Liver (tissue), 8 donors: ENCODE measurements at regions not wholly inside any gene's neighbourhood (a gene's known extent, or its start where the extent isn't known, plus 50 kb on each side); places are given as distances from the start of the nearest gene placed in this dataset.
A peak's percentile ranks its signal among the peaks of the same experiment; 100 is the strongest.

Experiments
- DNase-seq: peaks from one replicate; pipeline ENCODE4 v3.0.0-alpha.2; 2017; ENCODE audit warnings: low spot score
- H3K27ac ChIP-seq, 2 donors: one replicate each; pipeline ENCODE4 v1.7.0; 2013; ENCODE audit warnings: inconsistent platforms in 2 of 2, low read length in 2 of 2, control low read depth in 1 of 2, low read depth in 1 of 2, mild to moderate bottlenecking in 1 of 2
- H3K27me3 ChIP-seq, 4 donors: one replicate each; pipeline versions ENCODE4 v1.6.1 to v1.7.0; 2013; ENCODE audit warnings: low read length in 3 of 4, inconsistent platforms in 1 of 4, mild to moderate bottlenecking in 1 of 4, moderate library complexity in 1 of 4; ENCODE audit not compliant: control insufficient read depth in 4 of 4, insufficient read depth in 4 of 4
- H3K36me3 ChIP-seq, 4 donors: one replicate each; pipeline versions ENCODE4 v1.6.1 to v1.7.0; 2013; ENCODE audit warnings: low read length in 3 of 4, mild to moderate bottlenecking in 3 of 4, low read depth in 1 of 4, moderate library complexity in 1 of 4; ENCODE audit not compliant: control insufficient read depth in 4 of 4, insufficient read depth in 3 of 4
- H3K4me1 ChIP-seq, 4 donors: one replicate each; pipeline versions ENCODE4 v1.6.1 to v1.7.0; 2013; ENCODE audit warnings: low read length in 3 of 4, mild to moderate bottlenecking in 3 of 4, moderate library complexity in 1 of 4; ENCODE audit not compliant: control insufficient read depth in 4 of 4, insufficient read depth in 4 of 4
- H3K4me3 ChIP-seq, 3 donors: one replicate each; pipeline versions ENCODE4 v1.6.1 to v1.7.0; 2013; ENCODE audit warnings: low read length in 3 of 3, control low read depth in 1 of 3, low read depth in 1 of 3, mild to moderate bottlenecking in 1 of 3
- H3K9ac ChIP-seq, 2 donors: one replicate each; pipeline ENCODE4 v1.7.0; 2013; ENCODE audit warnings: low read length in 2 of 2, mild to moderate bottlenecking in 2 of 2, moderate library complexity in 2 of 2, control low read depth in 1 of 2, low read depth in 1 of 2
- H3K9me3 ChIP-seq, 4 donors: one replicate each; pipeline versions ENCODE4 v1.6.1 to v1.7.0; 2013; ENCODE audit warnings: low read length in 3 of 4; ENCODE audit not compliant: control insufficient read depth in 4 of 4
- EGR1 ChIP-seq, 2 donors: IDR thresholded peaks; 2 replicates each; pipeline ENCODE4 v1.6.1; 2016 to 2018; ENCODE audit warnings: antibody characterized with exemption in 2 of 2, low read depth in 2 of 2
- FOXA1 ChIP-seq: IDR thresholded peaks from 2 replicates; pipeline ENCODE4 v1.6.1; 2016; ENCODE audit warnings: antibody characterized with exemption
- FOXA2 ChIP-seq: IDR thresholded peaks from 2 replicates; pipeline ENCODE4 v1.6.1; 2016; ENCODE audit warnings: antibody characterized with exemption
- GABPA ChIP-seq, 2 donors: IDR thresholded peaks in 1 of 2; conservative IDR thresholded peaks in 1 of 2; 2 replicates each; pipeline ENCODE4 v1.6.1; 2016; ENCODE audit warnings: antibody characterized with exemption in 2 of 2, mild to moderate bottlenecking in 1 of 2, moderate library complexity in 1 of 2
- HNF4A ChIP-seq, 2 donors: conservative IDR thresholded peaks; 2 replicates each; pipeline ENCODE4 v1.6.1; 2016; ENCODE audit warnings: antibody characterized with exemption in 2 of 2, mild to moderate bottlenecking in 2 of 2
- HNF4G ChIP-seq: IDR thresholded peaks from 2 replicates; pipeline ENCODE4 v1.6.1; 2016; ENCODE audit warnings: antibody characterized with exemption
- JUND ChIP-seq, 2 donors: IDR thresholded peaks; 2 replicates each; pipeline ENCODE4 v1.6.1; 2016; ENCODE audit warnings: antibody characterized with exemption in 2 of 2
- NR2F2 ChIP-seq: IDR thresholded peaks from 2 replicates; pipeline ENCODE4 v1.6.1; 2016; ENCODE audit warnings: antibody characterized with exemption
- RAD21 ChIP-seq, 2 donors: IDR thresholded peaks; 2 replicates each; pipeline ENCODE4 v1.6.1; 2016; ENCODE audit warnings: antibody characterized with exemption in 2 of 2, mild to moderate bottlenecking in 2 of 2
- RXRA ChIP-seq, 2 donors: IDR thresholded peaks; 2 replicates each; pipeline ENCODE4 v1.6.1; 2017 to 2018; ENCODE audit warnings: antibody characterized with exemption in 2 of 2, mild to moderate bottlenecking in 1 of 2
- SP1 ChIP-seq: IDR thresholded peaks from 2 replicates; pipeline ENCODE4 v1.6.1; 2018; ENCODE audit warnings: antibody characterized with exemption, mild to moderate bottlenecking
- TAF1 ChIP-seq: conservative IDR thresholded peaks from 2 replicates; pipeline ENCODE4 v1.6.1; 2016; ENCODE audit warnings: antibody characterized with exemption, mild to moderate bottlenecking
- YY1 ChIP-seq: IDR thresholded peaks from 2 replicates; pipeline ENCODE4 v1.6.1; 2016; ENCODE audit warnings: antibody characterized with exemption, mild to moderate bottlenecking
- WGBS: extraction: QIAGEN DNeasy Blood & Tissue Kit; methylation state at CpG from one replicate; pipeline ENCODE4 v1.1.7; 2013; 5-methylcytosine and 5-hydroxymethylcytosine counted together
- TF ChIP-seq, protein P1 (sequence below): fragments of 150-350 bp; IDR thresholded peaks from 2 replicates; pipeline ENCODE4 v1.5.1; 2017; ENCODE audit warnings: improper control_type of control experiment, low read depth, low read length; ENCODE audit not compliant: missing input control
- TF ChIP-seq, protein P2 (sequence below): IDR thresholded peaks from 2 replicates; pipeline ENCODE4 v1.6.1; 2016; ENCODE audit warnings: antibody characterized with exemption
- TF ChIP-seq, protein P3 (sequence below): IDR thresholded peaks from 2 replicates; pipeline ENCODE4 v1.6.1; 2016; ENCODE audit warnings: antibody characterized with exemption
- TF ChIP-seq, protein P4 (sequence below): IDR thresholded peaks from 2 replicates; pipeline ENCODE4 v1.6.1; 2016; ENCODE audit warnings: antibody characterized with exemption, mild to moderate bottlenecking
- TF ChIP-seq, protein P5 (sequence below): IDR thresholded peaks from 2 replicates; pipeline ENCODE4 v1.6.1; 2016; ENCODE audit warnings: antibody characterized with exemption
- donor health status: healthy.
- donor health status: healthy.
- donor health status: healthy.
- donor health status: healthy.
- donor health status: healthy.

DNA sequence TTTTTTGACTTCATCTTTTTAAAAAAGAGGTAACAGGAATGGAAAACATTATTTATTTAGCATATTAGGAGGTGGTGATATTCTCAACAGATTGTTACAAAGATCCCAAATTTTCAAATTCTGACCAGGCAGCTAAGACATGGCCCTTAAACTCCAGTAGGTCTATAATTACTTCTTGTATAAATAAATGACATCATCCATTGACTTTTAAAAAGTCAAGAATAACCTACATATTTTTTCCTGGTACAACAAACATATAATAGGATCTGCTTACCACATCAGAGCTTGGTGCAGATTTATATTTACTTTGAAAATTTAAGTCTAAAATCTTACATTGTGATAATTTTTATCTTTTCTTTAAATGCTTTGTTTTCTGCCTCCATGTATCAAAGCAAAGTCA lies 92.2 kb upstream of the TRPM3 start:
- DNase-seq = no peak
- TF ChIP-seq, protein P1, sequence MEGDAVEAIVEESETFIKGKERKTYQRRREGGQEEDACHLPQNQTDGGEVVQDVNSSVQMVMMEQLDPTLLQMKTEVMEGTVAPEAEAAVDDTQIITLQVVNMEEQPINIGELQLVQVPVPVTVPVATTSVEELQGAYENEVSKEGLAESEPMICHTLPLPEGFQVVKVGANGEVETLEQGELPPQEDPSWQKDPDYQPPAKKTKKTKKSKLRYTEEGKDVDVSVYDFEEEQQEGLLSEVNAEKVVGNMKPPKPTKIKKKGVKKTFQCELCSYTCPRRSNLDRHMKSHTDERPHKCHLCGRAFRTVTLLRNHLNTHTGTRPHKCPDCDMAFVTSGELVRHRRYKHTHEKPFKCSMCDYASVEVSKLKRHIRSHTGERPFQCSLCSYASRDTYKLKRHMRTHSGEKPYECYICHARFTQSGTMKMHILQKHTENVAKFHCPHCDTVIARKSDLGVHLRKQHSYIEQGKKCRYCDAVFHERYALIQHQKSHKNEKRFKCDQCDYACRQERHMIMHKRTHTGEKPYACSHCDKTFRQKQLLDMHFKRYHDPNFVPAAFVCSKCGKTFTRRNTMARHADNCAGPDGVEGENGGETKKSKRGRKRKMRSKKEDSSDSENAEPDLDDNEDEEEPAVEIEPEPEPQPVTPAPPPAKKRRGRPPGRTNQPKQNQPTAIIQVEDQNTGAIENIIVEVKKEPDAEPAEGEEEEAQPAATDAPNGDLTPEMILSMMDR = no peak
- no peak for TF ChIP-seq FOXA2
- TF ChIP-seq, protein P2, sequence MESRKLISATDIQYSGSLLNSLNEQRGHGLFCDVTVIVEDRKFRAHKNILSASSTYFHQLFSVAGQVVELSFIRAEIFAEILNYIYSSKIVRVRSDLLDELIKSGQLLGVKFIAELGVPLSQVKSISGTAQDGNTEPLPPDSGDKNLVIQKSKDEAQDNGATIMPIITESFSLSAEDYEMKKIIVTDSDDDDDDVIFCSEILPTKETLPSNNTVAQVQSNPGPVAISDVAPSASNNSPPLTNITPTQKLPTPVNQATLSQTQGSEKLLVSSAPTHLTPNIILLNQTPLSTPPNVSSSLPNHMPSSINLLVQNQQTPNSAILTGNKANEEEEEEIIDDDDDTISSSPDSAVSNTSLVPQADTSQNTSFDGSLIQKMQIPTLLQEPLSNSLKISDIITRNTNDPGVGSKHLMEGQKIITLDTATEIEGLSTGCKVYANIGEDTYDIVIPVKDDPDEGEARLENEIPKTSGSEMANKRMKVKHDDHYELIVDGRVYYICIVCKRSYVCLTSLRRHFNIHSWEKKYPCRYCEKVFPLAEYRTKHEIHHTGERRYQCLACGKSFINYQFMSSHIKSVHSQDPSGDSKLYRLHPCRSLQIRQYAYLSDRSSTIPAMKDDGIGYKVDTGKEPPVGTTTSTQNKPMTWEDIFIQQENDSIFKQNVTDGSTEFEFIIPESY = no peak
- TF ChIP-seq YY1 = no peak
- no peak for TF ChIP-seq GABPA (IDR thresholded peaks at IDR 0.05 in 1 of 2, conservative IDR thresholded peaks at IDR 0.05 in 1 of 2)
- TF ChIP-seq, protein P3, sequence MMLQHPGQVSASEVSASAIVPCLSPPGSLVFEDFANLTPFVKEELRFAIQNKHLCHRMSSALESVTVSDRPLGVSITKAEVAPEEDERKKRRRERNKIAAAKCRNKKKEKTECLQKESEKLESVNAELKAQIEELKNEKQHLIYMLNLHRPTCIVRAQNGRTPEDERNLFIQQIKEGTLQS = no peak
- no peak for TF ChIP-seq SP1
- H3K9me3 ChIP-seq = peaks cover 0 to 12% (median 3%) of the 10 kb centered on the region in 4 donors
- no peak overlapping the region for H3K4me3 ChIP-seq
- no peak overlapping the region for H3K9ac ChIP-seq
- H3K4me1 ChIP-seq = no peaks in the 10 kb centered on the region
- no peak overlapping the region for H3K27ac ChIP-seq
- H3K27me3 ChIP-seq = no peaks in the 10 kb centered on the region
- H3K36me3 ChIP-seq = no peaks in the 10 kb centered on the region

DNA sequence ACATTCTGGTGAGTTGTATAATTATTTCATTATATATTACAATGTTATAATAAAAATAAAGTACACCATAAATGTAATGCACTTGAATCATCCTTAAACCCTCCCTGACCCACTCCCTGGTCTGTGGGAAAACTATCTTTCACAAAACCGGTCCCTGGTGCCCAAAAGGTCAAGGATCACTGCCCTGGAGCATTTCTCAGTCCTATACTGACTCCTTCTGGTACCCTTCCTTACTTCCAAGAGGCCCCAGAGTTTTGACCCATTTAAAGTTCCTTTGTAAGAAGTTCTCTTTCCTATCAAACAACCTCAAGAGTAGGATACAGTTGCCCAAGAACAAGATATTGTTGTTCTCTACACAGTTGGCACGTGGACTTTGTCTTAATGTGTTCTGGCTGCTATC lies 88.9 kb upstream of the TRPM3 start:
- no peak for DNase-seq
- Histone ChIP-seq H3K9me3 (peaks cover 0 to 12% (median 3%) of the 10 kb centered on the region in 4 donors), H3K4me1 (no peaks in the 10 kb centered on the region), H3K27ac (no peak overlapping the region), H3K4me3 (no peak overlapping the region), H3K36me3 (no peaks in the 10 kb centered on the region), H3K27me3 (no peaks in the 10 kb centered on the region), H3K9ac (no peak overlapping the region)
- TF ChIP-seq GABPA (IDR thresholded peaks at IDR 0.05 in 1 of 2, conservative IDR thresholded peaks at IDR 0.05 in 1 of 2) = no peak
- TF ChIP-seq FOXA1 = no peak
- TF ChIP-seq, protein P4, sequence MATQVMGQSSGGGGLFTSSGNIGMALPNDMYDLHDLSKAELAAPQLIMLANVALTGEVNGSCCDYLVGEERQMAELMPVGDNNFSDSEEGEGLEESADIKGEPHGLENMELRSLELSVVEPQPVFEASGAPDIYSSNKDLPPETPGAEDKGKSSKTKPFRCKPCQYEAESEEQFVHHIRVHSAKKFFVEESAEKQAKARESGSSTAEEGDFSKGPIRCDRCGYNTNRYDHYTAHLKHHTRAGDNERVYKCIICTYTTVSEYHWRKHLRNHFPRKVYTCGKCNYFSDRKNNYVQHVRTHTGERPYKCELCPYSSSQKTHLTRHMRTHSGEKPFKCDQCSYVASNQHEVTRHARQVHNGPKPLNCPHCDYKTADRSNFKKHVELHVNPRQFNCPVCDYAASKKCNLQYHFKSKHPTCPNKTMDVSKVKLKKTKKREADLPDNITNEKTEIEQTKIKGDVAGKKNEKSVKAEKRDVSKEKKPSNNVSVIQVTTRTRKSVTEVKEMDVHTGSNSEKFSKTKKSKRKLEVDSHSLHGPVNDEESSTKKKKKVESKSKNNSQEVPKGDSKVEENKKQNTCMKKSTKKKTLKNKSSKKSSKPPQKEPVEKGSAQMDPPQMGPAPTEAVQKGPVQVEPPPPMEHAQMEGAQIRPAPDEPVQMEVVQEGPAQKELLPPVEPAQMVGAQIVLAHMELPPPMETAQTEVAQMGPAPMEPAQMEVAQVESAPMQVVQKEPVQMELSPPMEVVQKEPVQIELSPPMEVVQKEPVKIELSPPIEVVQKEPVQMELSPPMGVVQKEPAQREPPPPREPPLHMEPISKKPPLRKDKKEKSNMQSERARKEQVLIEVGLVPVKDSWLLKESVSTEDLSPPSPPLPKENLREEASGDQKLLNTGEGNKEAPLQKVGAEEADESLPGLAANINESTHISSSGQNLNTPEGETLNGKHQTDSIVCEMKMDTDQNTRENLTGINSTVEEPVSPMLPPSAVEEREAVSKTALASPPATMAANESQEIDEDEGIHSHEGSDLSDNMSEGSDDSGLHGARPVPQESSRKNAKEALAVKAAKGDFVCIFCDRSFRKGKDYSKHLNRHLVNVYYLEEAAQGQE = no peak
- TF ChIP-seq, protein P3 = no peak
- TF ChIP-seq YY1 = no peak
- TF ChIP-seq HNF4A (conservative IDR thresholded peaks at IDR 0.05) = peak; percentile 9 to 53
- TF ChIP-seq, protein P1 = peak; percentile 39
- no peak for TF ChIP-seq JUND (IDR thresholded peaks at IDR 0.05)
- TF ChIP-seq HNF4G = peak; percentile 18
- TF ChIP-seq, protein P2 = no peak
- no peak for TF ChIP-seq FOXA2
- peak; percentile 63 for TF ChIP-seq NR2F2
- no peak for TF ChIP-seq SP1
- no peak for TF ChIP-seq TAF1
- no peak for TF ChIP-seq EGR1 (IDR thresholded peaks at IDR 0.05; ENCODE audit: low read depth in 2 of 2)
- peak in 1 of 2 donors; percentile 38 for TF ChIP-seq RXRA (IDR thresholded peaks at IDR 0.05)
- peak; percentile 80 to 86 for TF ChIP-seq RAD21 (IDR thresholded peaks at IDR 0.05)
- TF ChIP-seq, protein P5, sequence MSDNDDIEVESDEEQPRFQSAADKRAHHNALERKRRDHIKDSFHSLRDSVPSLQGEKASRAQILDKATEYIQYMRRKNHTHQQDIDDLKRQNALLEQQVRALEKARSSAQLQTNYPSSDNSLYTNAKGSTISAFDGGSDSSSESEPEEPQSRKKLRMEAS = no peak
- 56% methylated on average over 2 of the region's 2 CpGs for WGBS
